ENCODE measurements at regions not wholly inside any gene's neighbourhood (a gene's known extent, or its start where the extent isn't known, plus 50 kb on each side); places are given as distances from the start of the nearest gene placed in this dataset.

DNA sequence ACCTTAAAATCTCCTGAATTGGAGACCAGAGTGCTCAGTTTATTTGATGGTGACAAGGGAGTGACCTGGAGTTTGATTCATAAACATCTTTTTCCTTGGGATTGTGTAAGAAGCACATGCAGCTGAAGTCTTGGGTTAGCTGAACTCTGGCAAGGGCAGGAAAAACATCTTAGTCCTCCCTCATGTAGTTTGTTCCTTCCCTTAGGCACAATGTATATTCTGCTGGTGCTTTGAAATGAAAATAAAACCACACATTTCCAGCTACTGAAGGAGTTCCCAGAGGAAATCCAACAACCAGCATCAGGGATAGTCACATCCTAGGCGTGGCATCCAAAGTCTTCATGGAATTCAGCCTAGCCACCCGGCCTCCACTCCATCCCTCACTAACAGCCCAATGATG lies 95.2 kb upstream of the PAPPA start:
- TF ChIP-seq POLR2A (IDR thresholded peaks at IDR 0.05) = no peak
- no peak for TF ChIP-seq CTCF (IDR thresholded peaks at IDR 0.05)
- no peak for TF ChIP-seq EP300 (IDR thresholded peaks at IDR 0.05)

Measured in tibial nerve (tissue), 4 donors.